ENCODE measurements at regions not wholly inside any gene's neighbourhood (a gene's known extent, or its start where the extent isn't known, plus 50 kb on each side); places are given as distances from the start of the nearest gene placed in this dataset.

GRCh38 chr7:118420888-118421287, 196.4 kb downstream of the ANKRD7 start:
- no peak for TF ChIP-seq CTCF (IDR thresholded peaks at IDR 0.05 in 2 of 3, conservative IDR thresholded peaks at IDR 0.05 in 1 of 3; ENCODE audit: control insufficient read depth in 2 of 3, extremely low read depth in 1 of 3, insufficient read depth in 1 of 3, low read depth in 3 of 3, low read length in 3 of 3)
- TF ChIP-seq POLR2AphosphoS5 (IDR thresholded peaks at IDR 0.05; ENCODE audit: low read length): no peak
- TF ChIP-seq POLR2A (IDR thresholded peaks at IDR 0.05; ENCODE audit: low read depth, low read length): no peak
- TF ChIP-seq ZBTB33 (IDR thresholded peaks at IDR 0.05): no peak
- no peak for TF ChIP-seq HDAC6 (IDR thresholded peaks at IDR 0.05; ENCODE audit: unreplicated experiment)
- TF ChIP-seq SKIL (IDR thresholded peaks at IDR 0.05; ENCODE audit: low read depth, poor library complexity, severe bottlenecking): no peak
- no peak for TF ChIP-seq YY1 (IDR thresholded peaks at IDR 0.05; ENCODE audit: low read depth, low read length)
- no peak for TF ChIP-seq RUNX3 (IDR thresholded peaks at IDR 0.05; ENCODE audit: low read length)
- TF ChIP-seq ZNF274 (IDR thresholded peaks at IDR 0.05; ENCODE audit: insufficient read depth, insufficient read length): no peak
